Myocyte (in vitro differentiated cells): ENCODE measurements at regions not wholly inside any gene's neighbourhood (a gene's known extent, or its start where the extent isn't known, plus 50 kb on each side); places are given as distances from the start of the nearest gene placed in this dataset.
A peak's percentile ranks its signal among the peaks of the same experiment; 100 is the strongest.

Experiments used
- DNase-seq: peaks from one replicate; pipeline ENCODE4 v3.0.0-alpha.2; 2012; ENCODE audit warnings: low read depth

DNA sequence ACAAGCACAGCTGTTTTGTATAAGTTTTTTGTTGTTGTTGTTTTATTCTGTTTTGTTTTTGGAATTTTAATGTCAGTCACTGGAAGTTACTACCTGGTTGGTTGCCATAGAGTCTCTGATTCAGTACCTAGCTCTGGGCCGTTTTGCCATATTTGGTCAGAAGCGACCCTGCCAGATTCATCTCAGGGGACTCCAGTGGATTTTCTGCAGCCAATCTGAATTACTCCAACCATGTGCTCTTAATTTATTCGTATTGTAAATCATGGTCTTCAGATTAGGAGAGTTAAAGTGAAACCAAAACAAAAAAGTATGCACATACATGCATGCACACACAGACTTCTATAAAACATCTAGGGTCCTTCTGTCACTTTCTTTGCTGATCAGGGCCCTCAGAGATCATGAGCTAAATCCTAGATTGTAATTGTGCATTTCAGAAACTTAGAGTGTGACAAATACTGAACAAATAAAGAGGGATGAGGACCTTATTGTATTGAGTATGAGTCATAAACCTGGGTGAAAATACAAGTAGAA lies 317.4 kb upstream of the UBE2E3 start:
- DNase-seq, result no peak

DNA sequence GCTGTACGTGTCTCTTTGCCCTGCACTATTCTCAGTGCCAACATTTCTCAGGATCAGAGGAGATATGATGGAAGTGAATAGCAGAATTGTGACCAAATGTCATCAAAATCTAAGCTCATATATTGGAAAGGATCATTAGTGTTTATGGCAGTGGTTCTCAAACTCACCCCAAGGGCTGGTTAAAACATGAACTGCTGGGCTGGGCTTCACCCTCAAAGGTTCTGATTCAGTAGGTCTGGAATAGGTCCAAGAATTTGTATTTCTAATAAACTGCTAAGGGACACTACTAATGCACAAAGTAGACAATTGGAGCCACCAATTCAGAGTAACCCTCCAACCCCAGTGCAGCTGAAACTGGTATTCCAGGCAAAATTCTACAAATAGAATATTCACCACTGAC lies 317.9 kb upstream of the UBE2E3 start:
- peak; percentile 8 for DNase-seq

DNA sequence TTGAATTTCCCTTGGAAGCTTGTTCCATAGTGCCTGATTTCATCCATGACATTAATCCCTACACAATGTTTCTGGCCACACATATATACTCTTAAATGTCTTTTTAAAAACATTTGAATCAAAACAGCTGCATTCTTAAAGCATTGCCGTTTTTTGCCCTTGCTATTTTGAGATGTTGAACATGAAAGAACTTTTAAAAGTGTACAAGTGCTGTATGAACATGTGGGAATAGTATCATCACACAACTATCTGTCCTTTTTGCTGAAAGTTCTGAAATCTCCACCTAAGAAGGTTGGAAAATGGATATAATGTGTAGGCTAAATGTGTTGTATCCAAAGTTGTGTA lies 318.7 kb upstream of the UBE2E3 start:
- DNase-seq, result no peak

DNA sequence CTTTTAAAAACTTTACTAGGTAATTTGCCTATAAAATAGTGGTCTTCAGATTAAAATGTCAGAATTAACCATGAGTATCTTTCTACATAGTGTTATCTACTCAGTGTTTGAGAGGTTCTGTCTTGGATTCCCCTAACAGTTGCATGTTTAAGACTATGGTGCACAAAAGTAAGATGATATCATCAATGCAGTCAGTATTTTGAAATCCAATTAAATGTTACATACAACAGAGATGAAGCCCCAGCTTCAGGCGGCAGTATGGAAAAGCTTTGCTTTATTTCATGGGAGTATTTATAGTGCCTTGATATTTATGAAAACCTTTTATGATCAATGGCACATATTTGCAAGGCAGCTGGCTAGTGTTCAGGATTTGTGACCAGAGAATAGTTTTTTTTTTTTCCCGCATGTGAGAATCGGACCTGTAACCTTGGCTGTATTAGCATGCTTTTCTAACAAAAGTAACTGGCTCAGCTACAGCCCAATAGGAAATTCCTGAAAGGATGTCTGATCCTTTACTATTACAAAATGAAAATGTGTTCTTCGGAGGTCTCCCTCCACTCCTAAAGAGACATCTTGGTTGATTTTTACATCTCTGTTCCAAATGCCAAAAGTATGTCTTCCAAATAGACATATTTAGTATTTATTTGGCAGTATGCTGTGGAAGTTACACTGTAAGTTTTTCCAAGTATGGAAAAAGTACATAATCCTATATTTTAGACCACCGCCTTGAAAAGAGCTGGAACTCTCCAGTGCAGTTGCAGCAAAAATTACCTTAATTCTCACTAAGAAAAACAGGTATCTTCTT lies 319.3 kb upstream of the UBE2E3 start:
- DNase-seq, result no peak

DNA sequence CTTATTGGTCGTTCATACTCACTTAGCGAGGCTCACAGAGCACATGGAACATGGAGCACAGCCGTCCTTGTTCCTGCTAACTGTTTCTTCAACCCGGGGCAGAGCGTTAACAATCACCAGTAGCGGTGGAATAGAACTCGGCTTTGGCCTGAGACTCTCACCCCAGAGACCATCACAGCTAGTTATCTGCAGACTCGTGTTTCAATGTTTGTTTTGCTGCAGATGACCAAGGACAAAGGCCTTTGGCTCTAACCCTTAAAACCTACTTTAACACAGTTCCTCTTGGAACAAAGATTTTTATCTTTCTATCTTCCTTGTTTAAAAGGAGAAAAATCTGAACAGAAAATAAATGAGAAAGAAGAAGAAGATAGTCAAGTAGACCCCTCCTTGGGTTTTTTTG lies 320.2 kb upstream of the UBE2E3 start:
- no peak for DNase-seq

DNA sequence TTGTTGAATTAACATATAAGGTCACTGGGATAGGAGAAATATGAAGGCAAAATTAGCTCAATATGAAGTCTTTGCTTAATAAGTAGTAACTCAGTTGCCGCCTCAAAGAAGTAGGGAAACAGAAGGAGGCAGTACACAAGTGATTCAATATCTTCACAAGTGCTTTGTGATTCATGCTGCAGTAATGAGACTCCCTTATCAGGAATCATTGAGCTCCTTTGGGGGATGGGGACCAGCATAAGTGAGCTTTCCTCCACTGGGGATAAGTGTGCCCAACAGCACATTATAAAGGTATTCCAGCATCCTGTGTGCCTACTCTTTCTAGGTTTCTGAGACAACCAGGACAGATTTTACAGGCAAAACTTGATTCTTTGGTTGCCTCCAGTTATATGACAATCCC lies 323.4 kb upstream of the UBE2E3 start:
- peak; percentile 31 for DNase-seq

DNA sequence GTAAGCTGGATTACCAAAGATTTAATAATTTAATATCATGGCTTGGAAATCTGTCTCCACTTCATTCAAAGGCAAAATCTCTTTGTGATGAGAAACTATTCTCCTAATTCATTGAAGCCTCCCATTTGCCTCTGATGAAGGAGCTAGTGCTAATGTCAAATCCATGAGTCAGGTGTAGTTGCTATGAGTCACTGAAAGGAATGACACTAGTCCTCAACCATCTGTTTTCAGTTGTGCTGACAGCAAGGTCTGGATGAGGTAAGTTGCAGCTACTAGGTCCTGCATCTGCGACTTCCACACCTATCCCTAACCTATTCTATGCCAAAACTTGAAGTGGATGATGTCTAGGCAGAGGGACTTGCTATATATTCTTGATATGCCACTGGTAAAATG lies 324.0 kb upstream of the UBE2E3 start:
- DNase-seq, result peak; percentile 62

DNA sequence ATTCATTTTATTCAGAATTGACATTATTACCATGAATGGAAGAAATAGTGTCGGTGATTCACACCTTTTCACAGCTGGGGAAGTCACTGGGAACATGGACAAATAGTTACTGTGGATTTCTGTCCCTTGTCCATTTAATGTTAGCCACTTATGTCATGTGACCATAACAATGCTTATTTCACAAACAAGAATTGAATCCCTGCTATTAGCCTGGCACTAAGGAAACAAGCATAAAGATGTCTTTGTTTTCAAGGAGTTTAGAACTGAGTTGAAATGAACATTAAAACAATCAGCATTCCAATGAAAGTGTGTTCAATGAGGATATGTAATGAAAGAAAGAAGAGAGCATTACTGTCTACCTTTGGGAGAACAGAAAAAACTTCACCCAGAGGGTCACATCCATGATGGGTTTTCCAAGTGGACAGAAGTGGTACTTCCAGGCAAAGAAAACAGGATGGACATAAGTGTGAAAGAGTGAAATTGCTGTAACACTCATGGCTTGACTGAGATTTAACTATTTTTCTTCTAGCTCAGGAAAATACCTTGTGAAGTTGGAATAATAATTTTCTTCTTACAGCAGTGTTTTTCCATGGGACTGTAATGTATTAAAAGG lies 324.5 kb upstream of the UBE2E3 start:
- no peak for DNase-seq

DNA sequence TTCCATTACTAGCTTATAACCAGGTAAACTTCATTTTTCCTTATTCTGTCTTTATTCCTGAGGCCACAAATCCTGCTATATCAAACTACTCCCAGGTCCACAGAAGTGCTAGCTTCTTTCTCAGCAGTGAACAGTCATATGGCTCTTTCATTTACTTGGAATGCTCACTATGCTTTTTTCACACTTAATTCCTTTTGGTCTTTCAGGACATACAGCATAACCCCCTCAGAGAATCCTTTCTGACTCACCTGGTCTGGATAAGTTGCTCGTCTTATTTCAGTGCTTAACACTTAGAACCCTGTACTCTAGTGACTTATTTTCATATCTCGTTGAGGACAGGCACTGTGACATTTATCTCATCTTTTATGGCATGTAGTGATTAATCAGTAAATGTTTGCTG lies 325.0 kb upstream of the UBE2E3 start:
- no peak for DNase-seq

DNA sequence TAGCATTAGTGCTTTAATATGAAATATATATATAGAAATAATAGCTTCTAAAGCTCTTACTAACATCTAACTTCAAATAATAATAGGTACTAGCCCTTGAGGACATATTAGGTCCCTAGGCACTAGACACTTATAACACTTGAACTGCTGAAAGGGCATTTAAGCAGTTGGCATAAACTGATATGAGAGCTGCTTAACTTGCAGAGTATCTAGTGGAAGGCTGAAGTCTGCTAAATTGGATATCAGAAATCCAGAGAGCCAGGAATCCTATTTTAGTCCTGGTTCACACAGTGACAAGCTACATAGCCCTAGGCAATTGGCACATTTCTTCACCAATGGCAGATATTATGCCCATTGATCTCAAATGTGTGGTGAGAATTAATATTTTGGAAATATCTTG lies 326.9 kb upstream of the UBE2E3 start:
- DNase-seq, result no peak

DNA sequence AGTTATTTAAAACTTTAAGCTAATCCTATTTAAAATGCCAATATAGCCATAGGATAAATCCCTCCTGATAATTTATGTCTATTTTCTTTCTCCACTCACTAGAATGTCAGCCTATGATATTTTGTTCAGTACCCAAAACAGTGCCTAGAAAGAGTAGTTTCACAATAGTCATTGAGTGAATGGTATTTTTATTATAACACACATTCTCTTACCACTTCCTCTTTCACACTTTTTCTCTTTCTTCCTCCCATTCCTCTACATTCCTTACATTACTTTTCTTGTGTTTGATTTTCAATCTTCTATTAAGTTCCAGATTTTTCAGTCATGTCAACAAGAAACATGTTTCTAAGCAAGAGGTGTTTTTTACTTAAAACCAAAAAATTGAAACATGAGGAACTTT lies 327.6 kb upstream of the UBE2E3 start:
- no peak for DNase-seq

DNA sequence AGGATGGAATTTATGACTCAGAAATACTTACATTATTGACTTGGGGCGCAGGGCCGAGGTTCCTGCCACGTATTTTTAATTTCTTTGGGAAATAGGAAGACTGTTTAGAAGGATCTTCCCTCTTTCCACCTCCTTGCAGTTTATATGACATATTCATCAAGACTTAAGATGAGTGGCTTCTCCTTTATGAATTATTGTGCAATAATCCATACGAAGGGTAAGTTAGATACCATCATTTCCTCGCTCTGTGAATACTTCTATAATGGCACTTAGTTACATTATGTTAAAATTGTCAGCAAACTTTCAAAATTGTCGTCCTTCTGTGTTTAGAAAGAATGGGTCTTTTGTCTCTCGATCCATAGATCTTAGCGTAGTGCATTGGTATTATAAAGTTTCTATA lies 328.8 kb upstream of the UBE2E3 start:
- no peak for DNase-seq

DNA sequence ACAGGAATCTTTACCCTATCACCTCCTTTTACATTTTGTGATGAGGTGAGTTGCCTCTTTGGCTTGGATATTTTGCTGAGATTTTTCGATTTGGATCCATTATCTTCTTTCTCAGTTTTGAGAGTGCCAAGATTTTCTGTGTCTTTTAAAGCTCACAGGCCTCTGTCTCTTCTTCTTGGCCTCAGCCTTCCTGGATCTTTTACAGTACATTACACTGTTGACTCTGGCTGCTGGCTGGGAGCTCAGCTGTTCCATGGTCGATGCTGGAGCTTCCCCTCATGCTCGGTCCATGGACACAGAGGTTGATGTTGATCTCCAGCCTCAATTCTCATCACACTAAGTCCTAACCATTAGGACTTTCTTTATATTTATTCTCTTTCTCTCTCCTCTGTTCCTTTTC lies 332.8 kb upstream of the UBE2E3 start:
- peak; percentile 28 for DNase-seq

DNA sequence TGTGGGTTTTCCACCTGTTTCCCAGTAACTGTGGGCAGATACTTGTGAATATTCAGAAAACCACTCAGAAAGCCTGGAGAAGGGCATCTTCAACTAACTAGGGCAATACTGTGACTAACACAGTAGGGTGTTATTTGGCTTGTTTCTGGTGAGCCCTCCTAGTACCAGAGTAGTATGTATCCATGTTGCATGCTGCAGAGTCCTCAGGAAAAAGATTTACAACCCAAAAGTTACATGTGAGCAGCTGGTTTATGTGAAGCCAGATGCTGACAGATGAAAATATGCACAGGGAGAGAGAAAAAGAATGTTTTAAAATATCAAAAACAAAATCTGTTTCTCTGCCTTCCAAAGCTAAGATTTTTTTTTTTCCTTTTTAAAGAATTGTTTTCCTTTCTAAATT lies 333.2 kb upstream of the UBE2E3 start:
- no peak for DNase-seq

DNA sequence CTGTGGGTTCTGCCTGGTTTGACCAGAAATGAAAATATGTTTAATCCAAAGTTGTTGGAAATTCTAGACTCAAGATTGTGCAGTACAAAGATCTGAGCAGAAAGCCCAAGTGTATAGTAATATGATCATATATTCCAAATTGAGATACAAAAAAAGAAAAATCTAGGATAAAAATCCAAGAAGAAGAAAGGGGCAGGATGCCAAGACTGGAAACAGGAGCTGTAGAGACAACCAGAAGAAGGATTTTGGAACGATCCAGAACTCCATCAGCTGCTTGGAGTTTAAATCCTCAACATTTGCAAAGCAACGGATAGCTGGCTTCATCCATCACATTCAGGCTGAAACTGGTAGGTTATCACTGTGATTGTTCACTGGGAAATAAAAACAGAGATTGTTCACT lies 333.6 kb upstream of the UBE2E3 start:
- no peak for DNase-seq

DNA sequence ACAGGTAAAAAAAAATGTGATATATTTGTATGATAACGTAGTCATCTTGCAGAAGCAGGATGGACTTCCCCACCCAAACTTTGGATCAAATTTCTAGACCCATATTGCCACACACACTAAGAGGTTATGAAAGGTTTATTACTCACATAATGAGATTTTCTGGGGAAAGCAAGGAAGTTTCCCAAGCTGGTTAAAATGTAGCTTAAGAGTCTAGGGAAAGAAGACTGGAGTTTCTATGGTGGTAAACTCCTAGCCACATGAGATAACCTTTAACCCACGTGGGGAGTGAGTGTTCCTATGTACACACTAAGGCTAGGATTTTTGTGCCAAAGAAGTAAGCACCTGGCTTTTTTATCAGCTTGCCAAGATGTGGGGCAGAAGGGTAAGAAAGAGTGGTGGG lies 335.7 kb upstream of the UBE2E3 start:
- DNase-seq, result no peak

DNA sequence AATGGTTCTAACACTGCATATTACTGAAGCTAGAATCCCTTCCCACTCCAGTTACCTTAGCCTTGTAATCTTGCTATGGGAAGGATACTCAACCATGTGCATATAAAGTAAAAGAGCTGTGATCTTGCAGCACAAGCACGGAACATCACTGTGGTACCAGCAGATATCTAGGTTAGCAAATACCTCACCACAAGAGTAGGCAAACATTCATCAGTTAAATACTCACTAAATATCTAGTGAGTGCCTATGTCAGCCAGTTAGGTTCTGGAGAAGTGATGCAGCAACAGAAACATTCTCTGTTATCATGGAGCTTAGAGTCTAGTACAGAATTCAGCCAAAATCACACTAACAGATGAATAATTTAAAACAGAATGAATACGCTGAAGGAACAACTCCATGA lies 349.6 kb upstream of the UBE2E3 start:
- no peak for DNase-seq

DNA sequence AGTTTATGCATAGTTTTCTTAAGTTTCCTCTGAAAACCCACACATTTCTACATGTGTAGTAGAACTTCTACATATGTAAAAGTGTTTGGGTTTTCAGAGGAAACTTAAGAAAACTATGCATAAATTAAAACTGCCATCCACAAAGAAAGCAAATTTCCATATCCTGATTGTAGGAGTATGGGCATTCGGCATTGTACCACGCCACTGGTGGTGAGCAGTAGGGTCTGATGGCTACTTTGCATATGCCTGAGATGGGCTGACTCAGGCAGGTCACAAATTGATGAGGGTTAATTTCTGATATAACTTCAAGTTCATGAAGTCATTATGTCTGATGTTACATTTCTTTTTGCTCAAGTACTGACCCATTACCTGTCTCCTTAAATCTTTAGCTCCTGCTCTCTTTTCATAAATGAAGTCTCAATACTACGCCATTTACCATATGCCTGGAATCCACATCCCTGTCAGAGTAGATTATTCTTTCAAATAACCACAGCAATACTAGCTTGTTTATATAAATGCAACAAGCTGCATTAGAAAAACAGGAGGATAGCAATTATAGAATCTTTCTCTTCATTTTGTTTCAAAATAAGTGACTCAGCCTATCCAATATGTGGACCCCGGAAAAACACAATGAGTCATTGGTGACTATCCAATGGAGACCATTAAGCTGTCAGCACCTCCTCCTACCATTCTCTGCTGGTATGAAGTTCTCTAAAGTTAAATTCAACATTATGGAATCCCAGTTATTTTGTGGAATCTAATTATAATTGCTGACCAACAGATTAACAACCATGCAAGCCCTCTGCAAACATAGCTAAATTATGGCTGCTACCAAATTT lies 355.2 kb upstream of the UBE2E3 start:
- DNase-seq, result peak; percentile 59

DNA sequence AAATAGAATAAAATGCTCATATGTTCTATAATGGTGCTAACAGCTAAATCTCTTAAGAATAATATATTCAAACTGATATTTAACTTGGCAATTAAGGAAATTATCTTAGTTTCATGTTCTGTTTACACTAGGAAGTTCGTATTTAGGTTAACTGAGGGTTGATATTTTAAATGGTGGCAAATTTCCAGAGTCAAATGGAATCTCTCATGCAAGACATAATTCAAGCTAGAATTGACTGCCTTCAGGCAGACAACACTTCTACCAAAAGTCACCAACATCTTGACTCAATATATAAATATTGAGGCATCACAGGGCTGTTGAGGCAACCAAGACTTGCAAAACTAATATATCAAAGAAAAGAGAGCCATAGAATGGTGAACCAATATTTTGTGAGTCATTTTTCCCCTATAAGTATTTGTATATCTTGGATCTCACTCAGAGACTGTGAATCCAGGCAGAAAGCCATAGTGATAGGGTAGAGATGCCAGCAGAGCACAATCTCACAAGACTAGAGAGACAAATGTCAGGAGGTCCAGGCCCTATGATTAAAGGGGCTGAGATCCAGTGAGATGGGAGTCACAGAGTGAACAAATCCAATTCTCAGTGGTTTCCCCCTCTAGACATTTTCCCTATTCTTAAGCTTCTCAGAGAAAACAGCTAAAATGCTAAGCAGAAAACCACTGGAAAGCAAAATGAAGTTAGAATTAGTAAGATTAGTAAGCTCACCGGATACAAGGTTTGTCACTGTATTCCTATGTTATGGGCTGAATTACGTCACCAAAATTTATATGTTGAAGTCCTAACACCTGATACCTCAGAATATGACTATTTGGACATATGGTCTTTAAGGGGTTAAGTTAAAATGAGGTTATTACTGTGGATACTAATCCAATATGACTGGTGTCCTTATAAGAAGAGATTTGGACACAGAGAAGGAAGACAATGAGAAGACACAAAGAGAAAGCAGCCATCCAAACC lies 358.2 kb upstream of the UBE2E3 start:
- DNase-seq, result no peak

DNA sequence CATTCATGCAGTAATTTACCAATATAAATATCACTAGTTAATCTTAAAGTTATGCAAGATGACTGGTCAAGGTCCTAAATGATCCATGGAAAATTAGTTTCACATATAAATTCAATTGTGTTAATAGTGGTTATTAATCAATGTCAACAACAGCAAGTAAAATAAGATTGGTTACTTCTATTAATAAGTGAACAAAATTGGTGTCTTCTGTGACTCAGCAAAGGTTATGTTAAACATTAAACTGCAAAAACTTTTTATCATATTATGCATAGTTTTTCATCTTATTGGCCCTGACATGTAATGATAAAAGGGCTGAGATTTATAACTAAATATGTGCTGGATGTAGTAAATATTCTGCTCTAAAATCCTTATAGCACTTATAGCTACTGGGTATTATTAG lies 359.0 kb upstream of the UBE2E3 start:
- DNase-seq, result no peak

DNA sequence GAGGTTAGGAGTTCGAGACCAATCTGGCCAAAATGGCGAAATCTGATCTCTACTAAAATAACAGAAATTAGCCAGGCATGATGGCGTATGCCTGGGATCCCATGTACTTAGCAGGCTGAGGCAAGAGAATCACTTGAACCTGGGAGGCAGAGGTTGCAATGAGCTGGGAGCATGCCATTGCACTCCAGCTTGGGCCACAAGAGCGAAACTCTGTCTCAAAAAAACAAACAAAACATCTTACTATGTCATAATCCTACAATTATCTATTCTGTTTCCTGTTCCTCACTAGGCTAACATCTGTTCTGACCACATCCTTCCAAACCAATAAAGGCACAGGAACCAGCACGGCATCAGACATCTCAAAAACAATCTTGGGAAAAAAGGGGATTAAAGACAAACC lies 361.8 kb upstream of the UBE2E3 start:
- peak; percentile 21 for DNase-seq
